ENCODE measurements at regions not wholly inside any gene's neighbourhood (a gene's known extent, or its start where the extent isn't known, plus 50 kb on each side); places are given as distances from the start of the nearest gene placed in this dataset.

DNA sequence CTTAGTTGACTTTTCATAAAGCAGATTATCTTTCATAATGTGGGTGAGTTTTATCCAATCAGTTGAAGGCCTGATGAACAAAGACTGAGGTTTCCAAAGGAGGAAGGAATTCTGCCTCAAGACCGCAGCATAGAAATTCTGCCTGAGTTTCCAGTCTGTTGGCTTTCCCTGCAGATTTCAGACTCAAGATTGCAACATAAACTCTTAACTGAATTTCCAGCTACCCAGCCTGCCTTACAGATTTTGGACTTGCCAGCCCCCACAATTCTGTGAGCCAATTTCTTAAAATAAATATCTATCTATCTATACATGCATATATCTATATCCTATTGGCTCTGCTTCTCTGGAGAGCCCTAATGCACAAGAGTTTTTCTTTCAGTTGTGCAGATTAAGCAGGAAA is 57.3 kb upstream of the SMLR1 start:
- no peak for DNase-seq

GRCh38 chr6:130771741-130772140 is 55.5 kb upstream of the SMLR1 start:
- no peak for DNase-seq

- DNase-seq: no peak
Observed at GRCh38 chr6:130773860-130774259, 53.3 kb upstream of the SMLR1 start.

DNA sequence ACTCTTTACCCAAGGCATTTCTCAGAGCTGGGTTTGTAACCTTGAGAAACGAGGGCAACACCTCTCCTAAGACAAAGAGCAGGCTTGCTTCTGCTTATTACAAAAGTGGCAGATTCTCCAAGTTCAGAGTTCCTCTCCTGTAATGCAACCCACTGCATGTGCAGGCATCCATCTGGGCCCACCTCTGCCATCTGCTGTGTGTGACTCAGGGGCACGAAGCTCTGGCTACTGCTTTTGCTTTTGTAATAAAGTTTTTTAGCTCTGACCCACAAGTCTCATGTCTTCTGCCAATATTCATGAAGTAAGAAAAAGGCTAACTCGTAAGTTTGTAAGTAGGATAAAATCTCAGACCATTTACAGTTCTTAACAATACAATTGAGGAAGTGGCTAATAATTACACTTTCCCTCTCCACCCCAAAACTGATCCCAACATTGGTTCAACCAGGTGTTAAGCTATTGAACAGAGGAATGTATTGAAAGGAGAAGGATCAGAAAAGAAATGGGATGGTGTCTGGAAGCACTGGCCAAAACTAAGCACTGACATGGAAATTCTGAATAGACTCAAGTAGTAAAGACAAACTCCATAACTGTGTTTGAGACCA is 51.7 kb upstream of the SMLR1 start:
- DNase-seq: no peak

DNA sequence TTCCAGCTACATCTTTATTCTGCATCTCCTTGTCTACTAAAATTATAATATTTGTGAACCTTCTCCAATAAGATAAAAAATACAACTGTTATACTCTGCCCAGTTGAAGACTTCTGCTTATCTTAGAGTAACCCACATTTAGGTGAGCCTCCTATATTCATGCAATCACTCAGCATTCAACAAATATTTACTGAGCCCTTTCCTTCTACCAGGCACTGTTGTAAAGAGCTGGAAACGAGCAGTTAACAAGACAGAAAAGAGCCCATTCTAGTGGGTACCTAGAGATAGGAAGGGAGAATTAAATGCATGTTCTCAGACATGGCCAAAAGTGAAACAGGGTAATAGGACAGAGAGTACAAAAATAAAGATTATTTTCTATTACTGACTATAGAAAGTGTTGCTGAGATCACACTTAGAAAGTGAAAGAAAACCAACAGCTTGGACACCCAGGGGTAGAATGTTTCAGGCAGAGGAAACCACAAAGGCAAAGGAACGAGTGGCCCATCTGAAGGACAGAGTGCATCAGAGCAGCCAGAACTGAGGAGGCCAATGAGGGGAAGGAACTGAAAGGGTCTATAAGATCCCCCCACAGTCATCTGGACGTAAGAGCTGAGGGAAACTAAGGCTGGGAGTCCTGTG is 50.8 kb upstream of the SMLR1 start:
- no peak for DNase-seq
